ENCODE measurements at regions not wholly inside any gene's neighbourhood (a gene's known extent, or its start where the extent isn't known, plus 50 kb on each side); places are given as distances from the start of the nearest gene placed in this dataset.

DNA sequence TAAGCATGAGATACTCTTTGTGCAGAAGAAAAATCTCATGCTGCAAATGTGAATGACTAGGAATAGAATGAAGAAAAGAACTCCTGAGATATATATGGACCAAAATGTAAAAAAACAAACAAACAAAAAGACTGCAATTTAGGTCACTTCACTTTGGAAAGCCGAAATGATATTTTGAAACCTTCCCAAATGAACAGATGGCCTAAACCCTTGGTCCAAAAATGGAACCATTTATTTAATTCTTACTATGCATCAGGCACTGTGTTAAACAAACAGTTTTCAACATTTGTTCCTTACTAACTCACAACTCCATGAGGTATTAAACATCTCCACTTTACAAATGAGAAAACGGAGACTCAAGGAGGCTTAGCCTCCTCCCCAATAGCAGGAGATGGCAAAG, 107.5 kb downstream of the VIP start:
- Histone ChIP-seq H3K4me1 (ENCODE audit: control insufficient read depth in 1 of 2, insufficient read depth in 1 of 2, low read depth in 1 of 2, low read length in 1 of 2) (no peaks in the 10 kb centered on the region), H3K9me3 (no peaks in the 10 kb centered on the region), H3K27ac (no peak overlapping the region), H3K36me3 (no peaks in the 10 kb centered on the region), H3K4me3 (ENCODE audit: low read depth in 1 of 2, low read length in 1 of 2) (no peak overlapping the region), H3K27me3 (peaks cover 44% of the 10 kb centered on the region)
- TF ChIP-seq CTCF (IDR thresholded peaks at IDR 0.05) = no peak

DNA sequence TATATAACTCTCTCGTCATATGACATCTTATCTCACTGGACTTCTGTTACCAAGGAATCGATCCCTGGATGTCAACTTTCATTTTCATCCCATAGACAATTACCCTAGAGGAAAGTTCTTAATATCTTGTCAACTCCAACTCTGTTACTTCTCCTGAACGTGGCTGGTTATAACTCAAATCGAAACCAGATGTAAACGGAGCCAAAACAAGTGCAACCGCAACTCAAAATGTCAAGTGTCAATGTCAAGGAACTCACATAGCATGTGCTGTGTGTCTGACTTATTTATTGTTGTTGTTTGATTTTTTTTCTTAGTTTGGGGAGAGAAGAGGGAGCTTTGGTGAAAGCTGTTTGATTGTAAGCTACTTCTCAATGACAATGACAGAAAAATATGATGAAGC, 108.6 kb downstream of the VIP start:
- no peak for TF ChIP-seq CTCF (IDR thresholded peaks at IDR 0.05)
- H3K27me3 ChIP-seq = peaks cover 44% of the 10 kb centered on the region
- H3K9me3 ChIP-seq = no peaks in the 10 kb centered on the region
- H3K27ac ChIP-seq = no peak overlapping the region
- no peaks in the 10 kb centered on the region for H3K36me3 ChIP-seq
- H3K4me1 ChIP-seq (ENCODE audit: control insufficient read depth in 1 of 2, insufficient read depth in 1 of 2, low read depth in 1 of 2, low read length in 1 of 2) = no peaks in the 10 kb centered on the region
- H3K4me3 ChIP-seq (ENCODE audit: low read depth in 1 of 2, low read length in 1 of 2) = no peak overlapping the region

- no peak overlapping the region for H3K27ac ChIP-seq
- H3K27me3 ChIP-seq = peaks cover 34% of the 10 kb centered on the region
- no peaks in the 10 kb centered on the region for H3K36me3 ChIP-seq
- H3K4me3 ChIP-seq (ENCODE audit: low read depth in 1 of 2, low read length in 1 of 2) = no peak overlapping the region
- TF ChIP-seq CTCF (IDR thresholded peaks at IDR 0.05) = peak; percentile 56
- H3K4me1 ChIP-seq (ENCODE audit: control insufficient read depth in 1 of 2, insufficient read depth in 1 of 2, low read depth in 1 of 2, low read length in 1 of 2) = no peaks in the 10 kb centered on the region
- no peaks in the 10 kb centered on the region for H3K9me3 ChIP-seq
These were observed 113.2 kb downstream of the VIP start for GRCh38 chr6:152863618-152864326.

- Histone ChIP-seq H3K36me3 (no peaks in the 10 kb centered on the region), H3K27ac (no peak overlapping the region), H3K9me3 (no peaks in the 10 kb centered on the region), H3K27me3 (peaks cover 8% of the 10 kb centered on the region), H3K4me1 (ENCODE audit: control insufficient read depth in 1 of 2, insufficient read depth in 1 of 2, low read depth in 1 of 2, low read length in 1 of 2) (peaks cover 0 to 3% of the 10 kb centered on the region in 2 experiments), H3K4me3 (ENCODE audit: low read depth in 1 of 2, low read length in 1 of 2) (no peak overlapping the region)
- TF ChIP-seq CTCF (IDR thresholded peaks at IDR 0.05) = no peak
These were observed 108.6 kb downstream of the FBXO5 start for GRCh38 chr6:152874267-152874666.

- peaks cover 8% of the 10 kb centered on the region for H3K27me3 ChIP-seq
- H3K36me3 ChIP-seq = no peaks in the 10 kb centered on the region
- no peak overlapping the region for H3K27ac ChIP-seq
- no peak for TF ChIP-seq CTCF (IDR thresholded peaks at IDR 0.05)
- H3K9me3 ChIP-seq = no peaks in the 10 kb centered on the region
- H3K4me1 ChIP-seq (ENCODE audit: control insufficient read depth in 1 of 2, insufficient read depth in 1 of 2, low read depth in 1 of 2, low read length in 1 of 2) = peaks cover 0 to 4% of the 10 kb centered on the region in 2 experiments
- no peak overlapping the region for H3K4me3 ChIP-seq (ENCODE audit: low read depth in 1 of 2, low read length in 1 of 2)
These were observed 107.8 kb downstream of the FBXO5 start for GRCh38 chr6:152874846-152875568.

Data from neutrophil (primary cell).